H1 (cell line): ENCODE measurements at regions not wholly inside any gene's neighbourhood (a gene's known extent, or its start where the extent isn't known, plus 50 kb on each side); places are given as distances from the start of the nearest gene placed in this dataset.

Source experiments
- CTCF ChIA-PET: fragments of 300-600 bp; sonication (Branson Sonifier 250); formaldehyde crosslinking; loops from one replicate; lab custom pipeline; 2021; ENCODE audit not compliant: partially characterized antibody; lab: Charles Lee
- POLR2A ChIA-PET: fragments of 300-600 bp; sonication (Branson Sonifier 250); formaldehyde crosslinking; loops from one replicate; lab custom pipeline; 2021; ENCODE audit warnings: inconsistent platforms; ENCODE audit not compliant: partially characterized antibody; lab: Charles Lee
- DNase-seq, 2 experiments: peaks; one replicate each; pipeline versions ENCODE4 v3.0.0 to v3.0.0-alpha.2; 2010 to 2022; ENCODE audit warnings: low spot score in 2 of 2, low read depth in 1 of 2, mixed read lengths in 1 of 2
- FAIRE-seq: peaks from 2 replicates; lab custom pipeline; 2011; peaks lifted over from hg19 to GRCh38; lab: Jason Lieb, UNC
- H2AFZ ChIP-seq: 2 replicates; pipeline ENCODE4 v1.8.1; 2012; ENCODE audit warnings: low read length, inconsistent platforms
- H2AK5ac ChIP-seq: 2 replicates; pipeline ENCODE4 v1.6.1; 2013; ENCODE audit warnings: low read depth, low read length
- H2BK120ac ChIP-seq: replicated peaks from 2 replicates; pipeline ENCODE3; 2013; ENCODE audit warnings: low read depth, low read length, inconsistent platforms
- H2BK12ac ChIP-seq: 2 replicates; pipeline ENCODE4 v1.6.1; 2013; ENCODE audit warnings: low read depth, low read length
- H2BK15ac ChIP-seq: 2 replicates; pipeline ENCODE4 v1.6.1; 2013; ENCODE audit warnings: low read length
- H2BK20ac ChIP-seq: 2 replicates; pipeline ENCODE4 v1.6.1; 2013; ENCODE audit warnings: low read length
- H2BK5ac ChIP-seq: 2 replicates; pipeline ENCODE4 v1.6.1; 2013; ENCODE audit warnings: low read depth, low read length
- H3K14ac ChIP-seq: 2 replicates; pipeline ENCODE4 v1.6.1; 2013; ENCODE audit warnings: inconsistent platforms; ENCODE audit not compliant: insufficient read length
- H3K18ac ChIP-seq: 2 replicates; pipeline ENCODE4 v1.6.1; 2013; ENCODE audit warnings: low read length; ENCODE audit errors: extremely low read depth
- H3K23ac ChIP-seq: 2 replicates; pipeline ENCODE4 v1.6.1; 2013; ENCODE audit warnings: inconsistent platforms; ENCODE audit not compliant: insufficient read length
- H3K23me2 ChIP-seq: 2 replicates; pipeline ENCODE4 v1.6.1; 2013; ENCODE audit warnings: low read depth, low read length
- H3K27ac ChIP-seq: 2 replicates; pipeline ENCODE4 v1.6.1; 2011; ENCODE audit warnings: low read depth, low read length, inconsistent platforms
- H3K27me3 ChIP-seq, 4 experiments: replicated peaks in 1 of 4; 1 replicate in 1 of 4; 2 replicates in 3 of 4; pipeline versions ENCODE4 v1.6.1 to v1.8.1; 2011 to 2013; ENCODE audit warnings: low read length in 3 of 4, mild to moderate bottlenecking in 3 of 4, inconsistent platforms in 2 of 4, mixed read lengths in 2 of 4, moderate library complexity in 1 of 4; ENCODE audit not compliant: control insufficient read depth in 3 of 4, insufficient read depth in 3 of 4; ENCODE audit errors: extremely low read depth in 1 of 4
- H3K36me3 ChIP-seq, 4 experiments: 2 replicates each; pipeline versions ENCODE4 v1.6.1 to v1.8.1; 2011 to 2013; ENCODE audit warnings: mild to moderate bottlenecking in 4 of 4, low read length in 3 of 4, moderate library complexity in 2 of 4, control low read depth in 1 of 4, inconsistent platforms in 1 of 4; ENCODE audit not compliant: insufficient read depth in 4 of 4, control insufficient read depth in 2 of 4
- H3K4ac ChIP-seq: replicated peaks from 2 replicates; pipeline ENCODE3; 2013; ENCODE audit warnings: low read length, low read depth, mixed read lengths, inconsistent platforms; ENCODE audit not compliant: insufficient read length
- H3K4me1 ChIP-seq, 4 experiments: replicated peaks in 1 of 4; 1 replicate in 1 of 4; 2 replicates in 3 of 4; pipeline versions ENCODE4 v1.6.1 to v1.8.1; 2011 to 2013; ENCODE audit warnings: low read length in 3 of 4, inconsistent platforms in 2 of 4, mixed read lengths in 1 of 4; ENCODE audit not compliant: insufficient read depth in 4 of 4, control insufficient read depth in 3 of 4
- H3K4me2 ChIP-seq, 2 experiments: 2 replicates each; pipeline versions ENCODE4 v1.6.1 to v1.8.1; 2011 to 2013; ENCODE audit warnings: low read depth in 2 of 2, low read length in 2 of 2, control low read depth in 1 of 2, inconsistent platforms in 1 of 2, mild to moderate bottlenecking in 1 of 2; ENCODE audit not compliant: insufficient read depth in 1 of 2
- H3K4me3 ChIP-seq, 4 experiments: fragments of 200-600, 300-600 bp in 1 of 4; sonication (generic), shearing (Covaris generic), sonication (Bioruptor Twin) in 1 of 4; 2 replicates each; pipeline versions ENCODE4 v1.5.1 to v1.8.1; 2011 to 2016; ENCODE audit warnings: low read length in 4 of 4, low read depth in 3 of 4, control low read depth in 2 of 4, inconsistent platforms in 2 of 4, mild to moderate bottlenecking in 2 of 4, mixed read lengths in 1 of 4, moderate library complexity in 1 of 4; ENCODE audit not compliant: insufficient read depth in 2 of 4; ENCODE audit errors: extremely low read depth in 1 of 4
- H3K56ac ChIP-seq: replicated peaks from 2 replicates; pipeline ENCODE3; 2013; ENCODE audit warnings: low read depth, mild to moderate bottlenecking, mixed read lengths, low read length, inconsistent platforms; ENCODE audit not compliant: insufficient read length
- H3K79me1 ChIP-seq: 2 replicates; pipeline ENCODE4 v1.6.1; 2013; ENCODE audit warnings: low read depth, low read length, control low read depth
- H3K79me2 ChIP-seq, 2 experiments: 2 replicates each; pipeline versions ENCODE4 v1.6.1 to v1.8.1; 2012 to 2013; ENCODE audit warnings: low read length in 2 of 2, mild to moderate bottlenecking in 2 of 2, inconsistent platforms in 1 of 2; ENCODE audit not compliant: insufficient read depth in 2 of 2, control insufficient read depth in 1 of 2
- H3K9ac ChIP-seq, 4 experiments: replicated peaks in 1 of 4; 1 replicate in 1 of 4; 2 replicates in 3 of 4; pipeline versions ENCODE4 v1.6.1 to v1.8.1; 2011 to 2013; ENCODE audit warnings: low read depth in 3 of 4, low read length in 3 of 4, control low read depth in 2 of 4, mild to moderate bottlenecking in 2 of 4, moderate library complexity in 2 of 4, inconsistent platforms in 1 of 4; ENCODE audit errors: extremely low read depth in 1 of 4
- H3K9me3 ChIP-seq, 2 experiments: 2 replicates each; pipeline versions ENCODE4 v1.6.1 to v1.8.1; 2012 to 2013; ENCODE audit warnings: mild to moderate bottlenecking in 2 of 2, moderate library complexity in 2 of 2, control low read depth in 1 of 2, inconsistent platforms in 1 of 2, low read depth in 1 of 2, low read length in 1 of 2, mixed read lengths in 1 of 2; ENCODE audit not compliant: insufficient read depth in 2 of 2
- H4K20me1 ChIP-seq, 2 experiments: replicated peaks in 1 of 2; 2 replicates each; pipeline versions ENCODE3 to v1.8.1; 2011 to 2013; ENCODE audit warnings: inconsistent platforms in 2 of 2, low read length in 2 of 2, mild to moderate bottlenecking in 1 of 2; ENCODE audit not compliant: insufficient read depth in 2 of 2, control insufficient read depth in 1 of 2
- H4K5ac ChIP-seq: 2 replicates; pipeline ENCODE4 v1.6.1; 2013; ENCODE audit warnings: low read length, low read depth, mixed read lengths, inconsistent platforms; ENCODE audit not compliant: insufficient read length
- H4K8ac ChIP-seq: 2 replicates; pipeline ENCODE4 v1.8.0; 2013; ENCODE audit warnings: mild to moderate bottlenecking, moderate library complexity, low read length, inconsistent platforms; ENCODE audit not compliant: insufficient read depth; ENCODE audit errors: extremely low read depth
- H4K91ac ChIP-seq: replicated peaks from 2 replicates; pipeline ENCODE3; 2013; ENCODE audit warnings: low read length, mixed read lengths, inconsistent platforms; ENCODE audit not compliant: insufficient read length
- RAD21 ChIP-seq, 2 experiments: IDR thresholded peaks in 1 of 2; conservative IDR thresholded peaks in 1 of 2; 2 replicates each; pipeline ENCODE4 v1.6.1; 2011; ENCODE audit warnings: low read depth in 2 of 2, low read length in 2 of 2, improper control_type of control experiment in 1 of 2, inconsistent platforms in 1 of 2, mild to moderate bottlenecking in 1 of 2, moderate library complexity in 1 of 2
- TAF1 ChIP-seq: IDR thresholded peaks from 2 replicates; pipeline ENCODE4 v1.6.1; 2011; ENCODE audit warnings: mild to moderate bottlenecking, low read depth, low read length
- WGBS, 2 experiments: shearing (Covaris generic) in 1 of 2; methylation state at CpG; one replicate each; pipeline versions ENCODE4 v1.1.6 to v1.1.7; 2013 to 2015; ENCODE audit warnings: low lambda C conversion rate in 2 of 2, mixed read lengths in 2 of 2, inconsistent platforms in 1 of 2, low coverage in 1 of 2, missing lambda C conversion rate in 1 of 2; ENCODE audit not compliant: insufficient replicate concordance in 2 of 2, insufficient coverage in 1 of 2, insufficient read length in 1 of 2; ENCODE audit errors: extremely low coverage in 1 of 2, missing lambda C conversion rate in 1 of 2; 5-methylcytosine and 5-hydroxymethylcytosine counted together
- TF ChIP-seq, protein P1 (sequence below), 3 experiments: IDR thresholded peaks; 1 replicate in 2 of 3; 2 replicates in 1 of 3; pipeline versions ENCODE4 v1.5.1 to v1.6.1; 2011; ENCODE audit warnings: low read length in 3 of 3, mild to moderate bottlenecking in 3 of 3, inconsistent platforms in 2 of 3, low read depth in 1 of 3, moderate library complexity in 1 of 3; ENCODE audit not compliant: insufficient read depth in 1 of 3; ENCODE audit errors: control extremely low read depth in 1 of 3

DNA sequence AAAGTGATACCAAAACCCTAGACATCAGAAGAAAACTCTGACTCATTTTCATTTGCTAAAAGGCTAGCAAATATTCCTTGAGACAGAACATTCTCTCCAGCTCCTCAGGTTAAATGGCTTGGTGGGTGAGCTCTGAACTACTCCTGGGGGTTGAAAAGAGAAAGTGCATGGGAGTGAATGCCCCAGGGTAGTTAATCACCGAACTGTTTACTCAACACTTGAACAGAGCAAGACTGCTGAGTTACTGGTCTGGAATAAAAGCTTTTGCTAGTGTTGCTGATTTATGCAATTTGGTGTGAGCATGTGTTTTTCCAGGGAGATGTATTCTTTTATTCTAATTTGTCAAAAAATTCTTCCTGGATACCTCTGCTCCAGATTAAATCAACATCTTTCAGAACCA is 88.3 kb upstream of the PRDM9 start:
- Histone ChIP-seq H3K4me3 (no peak overlapping the region), H4K5ac (no peak overlapping the region), H4K91ac (no peak overlapping the region), H3K9ac (no peak overlapping the region), H2BK5ac (no peak overlapping the region), H3K4me2 (no peak overlapping the region), H3K27ac (no peak overlapping the region), H2BK15ac (no peak overlapping the region), H2AK5ac (no peak overlapping the region), H2AFZ (no peak overlapping the region), H2BK120ac (no peak overlapping the region), H3K27me3 (no peaks in the 10 kb centered on the region), H2BK12ac (no peak overlapping the region), H3K14ac (no peak overlapping the region), H3K18ac (no peak overlapping the region), H3K36me3 (no peaks in the 10 kb centered on the region; a peak in 1 of 8 replicates), H3K79me1 (no peaks in the 10 kb centered on the region), H3K23me2 (no peaks in the 10 kb centered on the region), H3K4ac (no peak overlapping the region), H3K79me2 (no peaks in the 10 kb centered on the region), H4K20me1 (no peaks in the 10 kb centered on the region), H3K9me3 (peaks cover 0 to 3% of the 10 kb centered on the region in 2 experiments; a peak in 1 of 4 replicates), H3K23ac (no peak overlapping the region), H4K8ac (no peak overlapping the region), H3K56ac (no peak overlapping the region), H2BK20ac (no peak overlapping the region), H3K4me1 (no peaks in the 10 kb centered on the region)
- FAIRE-seq (peak; percentile 28), DNase-seq (peak in 1 of 2 experiments; percentile 13)
- TF ChIP-seq, protein P1, sequence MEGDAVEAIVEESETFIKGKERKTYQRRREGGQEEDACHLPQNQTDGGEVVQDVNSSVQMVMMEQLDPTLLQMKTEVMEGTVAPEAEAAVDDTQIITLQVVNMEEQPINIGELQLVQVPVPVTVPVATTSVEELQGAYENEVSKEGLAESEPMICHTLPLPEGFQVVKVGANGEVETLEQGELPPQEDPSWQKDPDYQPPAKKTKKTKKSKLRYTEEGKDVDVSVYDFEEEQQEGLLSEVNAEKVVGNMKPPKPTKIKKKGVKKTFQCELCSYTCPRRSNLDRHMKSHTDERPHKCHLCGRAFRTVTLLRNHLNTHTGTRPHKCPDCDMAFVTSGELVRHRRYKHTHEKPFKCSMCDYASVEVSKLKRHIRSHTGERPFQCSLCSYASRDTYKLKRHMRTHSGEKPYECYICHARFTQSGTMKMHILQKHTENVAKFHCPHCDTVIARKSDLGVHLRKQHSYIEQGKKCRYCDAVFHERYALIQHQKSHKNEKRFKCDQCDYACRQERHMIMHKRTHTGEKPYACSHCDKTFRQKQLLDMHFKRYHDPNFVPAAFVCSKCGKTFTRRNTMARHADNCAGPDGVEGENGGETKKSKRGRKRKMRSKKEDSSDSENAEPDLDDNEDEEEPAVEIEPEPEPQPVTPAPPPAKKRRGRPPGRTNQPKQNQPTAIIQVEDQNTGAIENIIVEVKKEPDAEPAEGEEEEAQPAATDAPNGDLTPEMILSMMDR (IDR thresholded peaks at IDR 0.05; ENCODE audit: control extremely low read depth in 1 of 3, insufficient read depth in 1 of 3, low read depth in 1 of 3, low read length in 3 of 3), result peak in 1 of 3 experiments; percentile 3; a peak in 1 of 4 replicates
- TF ChIP-seq TAF1 (no peak), RAD21 (IDR thresholded peaks at IDR 0.05 in 1 of 2, conservative IDR thresholded peaks at IDR 0.05 in 1 of 2; ENCODE audit: low read depth in 2 of 2, low read length in 2 of 2) (peak in 1 of 2 experiments; percentile 10; a peak in 1 of 4 replicates)
- ChIA-PET POLR2A (no interaction called here), CTCF (interaction anchor here (0.5 to 1.2 kb wide), 5 partner anchors 8 to 971 kb away, joined by 3 read pairs; no protein-coding TSS in a partner anchor)
- 72% methylated on average over 1 of the region's 1 CpG; no CpG with 5 or more reads in 1 of the 2 experiments for WGBS, 2 experiments
